GM12878 (cell line): ENCODE measurements at regions not wholly inside any gene's neighbourhood (a gene's known extent, or its start where the extent isn't known, plus 50 kb on each side); places are given as distances from the start of the nearest gene placed in this dataset.

ENCODE experiments used
- ATAC-seq: fragments of 200-7000 bp; cut with Tn5 transposase; 3 replicates; pipeline ENCODE4 v1.9.1; 2020; ENCODE audit warnings: mild to moderate bottlenecking, moderate library complexity
- BruUV-seq: library from RNA; stranded (reverse); fragments of 400-500 nt; replicated peaks from 2 replicates; lab custom pipeline; 2021; lab: Mats Ljungman, UMichigan
- CTCF ChIA-PET: fragments of 300-600 bp; sonication (Branson Sonifier 250); formaldehyde crosslinking; extraction: SDS; loops from one replicate; lab custom pipeline; 2021; ENCODE audit warnings: inconsistent platforms; lab: Yijun Ruan, JAX
- POLR2A ChIA-PET: fragments of 350-600 bp; formaldehyde crosslinking; extraction: SDS; loops from one replicate; lab custom pipeline; 2021; ENCODE audit warnings: inconsistent platforms; lab: Charles Lee
- RAD21 ChIA-PET: fragments of 300-600 bp; sonication (Branson Sonifier 250); formaldehyde crosslinking; loops from one replicate; lab custom pipeline; 2023; ENCODE audit warnings: antibody characterized with exemption; ENCODE audit not compliant: unreplicated experiment; lab: Charles Lee
- SMC1A ChIA-PET: fragments of 300-600 bp; sonication (Branson Sonifier 250); formaldehyde crosslinking; loops from one replicate; lab custom pipeline; 2023; ENCODE audit not compliant: unreplicated experiment, uncharacterized antibody; lab: Charles Lee
- DNase-seq: peaks from one replicate; pipeline ENCODE4 v3.0.0-alpha.2; 2011; ENCODE audit warnings: low read depth, low spot score
- FAIRE-seq: peaks from 3 replicates; lab custom pipeline; 2011; peaks lifted over from hg19 to GRCh38; lab: Jason Lieb, UNC
- H2AFZ ChIP-seq: 2 replicates; pipeline ENCODE4 v1.6.0; 2011; ENCODE audit warnings: low read depth, low read length, control low read depth; ENCODE audit not compliant: control insufficient read depth
- H3K27ac ChIP-seq: 2 replicates; pipeline ENCODE4 v1.5.1; 2011; ENCODE audit warnings: control low read depth; ENCODE audit not compliant: control insufficient read depth, insufficient read depth
- H3K27me3 ChIP-seq, 2 experiments: replicated peaks in 1 of 2; 2 replicates each; pipeline versions ENCODE4 v1.6.0 to v1.6.1; 2011; ENCODE audit warnings: low read length in 1 of 2; ENCODE audit not compliant: control insufficient read depth in 2 of 2, insufficient read depth in 2 of 2
- H3K36me3 ChIP-seq, 2 experiments: 2 replicates each; pipeline ENCODE4 v1.5.1; 2011; ENCODE audit warnings: low read length in 1 of 2; ENCODE audit not compliant: control insufficient read depth in 2 of 2, insufficient read depth in 2 of 2
- H3K4me1 ChIP-seq: 2 replicates; pipeline ENCODE4 v1.6.1; 2011; ENCODE audit warnings: mild to moderate bottlenecking, low read length, moderate library complexity, mixed read lengths; ENCODE audit not compliant: control insufficient read depth, insufficient read depth
- H3K4me2 ChIP-seq: 2 replicates; pipeline ENCODE4 v1.6.0; 2011; ENCODE audit warnings: control low read depth; ENCODE audit not compliant: control insufficient read depth, insufficient read depth
- H3K4me3 ChIP-seq: fragments of 200-600 bp; sonication (generic); 2 replicates; pipeline ENCODE4 v1.5.1; 2016
- H3K79me2 ChIP-seq: 2 replicates; pipeline ENCODE4 v1.6.0; 2011; ENCODE audit warnings: low read length; ENCODE audit not compliant: control insufficient read depth, insufficient read depth
- H3K9ac ChIP-seq: 2 replicates; pipeline ENCODE4 v1.8.0; 2011; ENCODE audit warnings: low read length, control low read depth, mixed read lengths; ENCODE audit not compliant: control insufficient read depth, insufficient read depth
- H3K9me3 ChIP-seq: replicated peaks from 3 replicates; pipeline ENCODE4 v1.5.1; 2011; ENCODE audit warnings: mild to moderate bottlenecking, low read length; ENCODE audit not compliant: control insufficient read depth, insufficient read depth
- H4K20me1 ChIP-seq: 2 replicates; pipeline ENCODE4 v1.6.0; 2011; ENCODE audit not compliant: control insufficient read depth, insufficient read depth
- BCL11A ChIP-seq: IDR thresholded peaks from 2 replicates; pipeline ENCODE4 v1.6.1; 2011; ENCODE audit warnings: low read depth, low read length
- CEBPZ ChIP-seq: fragments of 150-350 bp; IDR thresholded peaks from 2 replicates; pipeline ENCODE4 v1.6.1; 2016; ENCODE audit warnings: low read depth, low read length
- IRF3 ChIP-seq: fragments of 450-650 bp; IDR thresholded peaks from 2 replicates; pipeline ENCODE4 v1.6.1; 2014; ENCODE audit warnings: mild to moderate bottlenecking
- LARP7 ChIP-seq: fragments of 450-650 bp; IDR thresholded peaks from 2 replicates; pipeline ENCODE4 v1.6.1; 2017; ENCODE audit warnings: mild to moderate bottlenecking
- MTA3 ChIP-seq: IDR thresholded peaks from 2 replicates; pipeline ENCODE4 v1.6.1; 2012; ENCODE audit warnings: low read length, inconsistent platforms, borderline replicate concordance
- SKIL ChIP-seq: fragments of 450-650 bp; IDR thresholded peaks from 2 replicates; pipeline ENCODE4 v1.6.1; 2017; ENCODE audit warnings: mild to moderate bottlenecking, low read depth, inconsistent platforms; ENCODE audit not compliant: poor library complexity, severe bottlenecking
- WGBS: methylation state at CpG from one replicate; pipeline ENCODE4 v1.1.6; 2016; ENCODE audit warnings: low lambda C conversion rate; ENCODE audit not compliant: insufficient replicate concordance, insufficient coverage; ENCODE audit errors: missing lambda C conversion rate; 5-methylcytosine and 5-hydroxymethylcytosine counted together
- in situ Hi-C: fragments of 300-500 bp; cut with MboI; formaldehyde crosslinking; loops from 9 replicates; pipeline ENCODE4 v1.14.3; 2018; ENCODE audit warnings: mixed read lengths
- intact Hi-C: fragments of 100-400 bp; cut with micrococcal nuclease; formaldehyde crosslinking; loops from one replicate; pipeline ENCODE4 v1.14.2; 2022; ENCODE audit not compliant: unreplicated experiment

GRCh38 chr1:94329276-94329675, 88.9 kb upstream of the ABCD3 start (continued):
- no peak for TF ChIP-seq CEBPZ

- no peak overlapping the region for H3K4me2 ChIP-seq
- H4K20me1 ChIP-seq: no peaks in the 10 kb centered on the region
- SMC1A ChIA-PET: no interaction called here
- CTCF ChIA-PET: interaction anchor here (1.0 to 2.0 kb wide), 2 partner anchors 265 to 301 kb away, joined by 4 to 5 read pairs; no protein-coding TSS in a partner anchor
- in situ Hi-C loops (no loop called here), intact Hi-C loops (no loop called here)
- no peaks in the 10 kb centered on the region for H3K79me2 ChIP-seq
- H3K4me1 ChIP-seq: no peaks in the 10 kb centered on the region
- RAD21 ChIA-PET: no interaction called here
- POLR2A ChIA-PET: no interaction called here
- TF ChIP-seq BCL11A: no peak
- TF ChIP-seq MTA3: no peak
- no peak for TF ChIP-seq SKIL
- TF ChIP-seq IRF3: no peak
- TF ChIP-seq LARP7: no peak
- no peak overlapping the region for H3K27ac ChIP-seq
- H3K27me3 ChIP-seq: peaks cover 2 to 4% of the 10 kb centered on the region in 2 experiments; a peak in 2 of 4 replicates
- no peak overlapping the region for H3K4me3 ChIP-seq
- H3K9me3 ChIP-seq: no peaks in the 10 kb centered on the region
- DNase-seq (no peak), ATAC-seq (no peak), FAIRE-seq (no peak)
- no TSS peak for BruUV-seq
- 21% methylated on average over 18 of the region's 18 CpGs for WGBS
- no peaks in the 10 kb centered on the region for H3K36me3 ChIP-seq
- no peak overlapping the region for H3K9ac ChIP-seq
- H2AFZ ChIP-seq: no peak overlapping the region
These were observed 89.8 kb upstream of the ARHGAP29 start for GRCh38 chr1:94327001-94327690.
